ENCODE measurements at regions not wholly inside any gene's neighbourhood (a gene's known extent, or its start where the extent isn't known, plus 50 kb on each side); places are given as distances from the start of the nearest gene placed in this dataset.
"Not testable (repeated sequence)": the region's sequence is repeated elsewhere in the genome, so short reads cannot be mapped to it uniquely, and the experiment has no call there.

GRCh38 chr15:92705764-92706163, 50.2 kb upstream of the FAM174B start:
- DNase-seq (ENCODE audit: low read depth in 2 of 2): no peak

GRCh38 chr15:92706201-92706600, 50.6 kb upstream of the FAM174B start:
- no peak for DNase-seq (ENCODE audit: low read depth in 2 of 2)

GRCh38 chr15:92707880-92708551, 52.4 kb upstream of the FAM174B start:
- DNase-seq (ENCODE audit: low read depth in 2 of 2): no peak

- DNase-seq (ENCODE audit: low read depth in 2 of 2): no peak
Observed at GRCh38 chr15:92708635-92709034, 53.1 kb upstream of the FAM174B start.

- DNase-seq (ENCODE audit: low read depth in 2 of 2): no peak
Observed at GRCh38 chr15:92709110-92709790, 53.7 kb upstream of the FAM174B start.

GRCh38 chr15:92711457-92711831, 55.9 kb upstream of the FAM174B start:
- DNase-seq (ENCODE audit: low read depth in 2 of 2): no peak

- no peak for DNase-seq (ENCODE audit: low read depth in 2 of 2)
Observed at GRCh38 chr15:92714077-92714476, 58.5 kb upstream of the FAM174B start.

- peak; percentile 45 to 48 for DNase-seq (ENCODE audit: low read depth in 2 of 2)
Observed at GRCh38 chr15:92714477-92715401, 59.2 kb upstream of the FAM174B start.

- no peak for DNase-seq (ENCODE audit: low read depth in 2 of 2)
Observed at GRCh38 chr15:92715758-92716157, 60.2 kb upstream of the FAM174B start.

- DNase-seq (ENCODE audit: low read depth in 2 of 2): no peak
Observed at GRCh38 chr15:92719021-92719420, 63.4 kb upstream of the FAM174B start.

- DNase-seq (ENCODE audit: low read depth in 2 of 2): no peak
Observed at GRCh38 chr15:92724144-92724543, 68.6 kb upstream of the FAM174B start.

- DNase-seq (ENCODE audit: low read depth in 2 of 2): no peak
Observed at GRCh38 chr15:92725171-92725570, 69.6 kb upstream of the FAM174B start.

GRCh38 chr15:92728266-92728665, 72.7 kb upstream of the FAM174B start:
- DNase-seq (ENCODE audit: low read depth in 2 of 2): no peak

GRCh38 chr15:92733090-92733933, 77.7 kb upstream of the FAM174B start:
- DNase-seq (ENCODE audit: low read depth in 2 of 2): no peak

GRCh38 chr15:92733934-92734521, 78.5 kb upstream of the FAM174B start:
- DNase-seq (ENCODE audit: low read depth in 2 of 2): no peak

- not testable (repeated sequence) for DNase-seq (ENCODE audit: low read depth in 2 of 2)
Observed at GRCh38 chr15:92739246-92739645, 83.7 kb upstream of the FAM174B start.

- no peak for DNase-seq (ENCODE audit: low read depth in 2 of 2)
Observed at GRCh38 chr15:92745845-92746271, 90.3 kb upstream of the FAM174B start.

- DNase-seq (ENCODE audit: low read depth in 2 of 2): no peak
Observed at GRCh38 chr15:92747047-92747446, 91.5 kb upstream of the FAM174B start.

- DNase-seq (ENCODE audit: low read depth in 2 of 2): no peak
Observed at GRCh38 chr15:92749216-92749615, 93.6 kb upstream of the FAM174B start.

GRCh38 chr15:92749946-92750345, 94.4 kb upstream of the FAM174B start:
- DNase-seq (ENCODE audit: low read depth in 2 of 2): no peak

- no peak for DNase-seq (ENCODE audit: low read depth in 2 of 2)
Observed at GRCh38 chr15:92751528-92751927, 96.0 kb upstream of the FAM174B start.

Measured in activated CD8-positive, alpha-beta memory T cell treated with anti-CD3 and anti-CD28 coated beads for 4 hours (primary cell).